Lung (tissue), 11 donors: ENCODE measurements at regions not wholly inside any gene's neighbourhood (a gene's known extent, or its start where the extent isn't known, plus 50 kb on each side); places are given as distances from the start of the nearest gene placed in this dataset.

ENCODE experiments used
- ATAC-seq: fragments of 200-7000 bp; cut with Tn5 transposase; one replicate; pipeline ENCODE4 v1.9.1; 2020; ENCODE audit warnings: moderate number of reproducible peaks; ENCODE audit not compliant: insufficient read depth, low FRiP score
- DNase-seq, 3 donors: peaks; one replicate each; pipeline ENCODE4 v3.0.0-alpha.2; 2013 to 2017
- H3K27ac ChIP-seq, 2 donors: one replicate each; pipeline ENCODE4 v1.5.1; 2013; ENCODE audit warnings: mild to moderate bottlenecking in 2 of 2, moderate library complexity in 2 of 2, control low read depth in 1 of 2, inconsistent platforms in 1 of 2, low read depth in 1 of 2, low read length in 1 of 2
- H3K27me3 ChIP-seq, 3 donors: one replicate each; pipeline ENCODE4 v1.5.1; 2013; ENCODE audit warnings: low read length in 2 of 3; ENCODE audit not compliant: control insufficient read depth in 3 of 3, insufficient read depth in 3 of 3
- H3K36me3 ChIP-seq, 4 donors: one replicate each; pipeline ENCODE4 v1.5.1; 2013; ENCODE audit warnings: low read length in 4 of 4, mild to moderate bottlenecking in 1 of 4, moderate library complexity in 1 of 4; ENCODE audit not compliant: control insufficient read depth in 4 of 4, insufficient read depth in 4 of 4
- H3K4me1 ChIP-seq, 5 donors: one replicate each; pipeline ENCODE4 v1.5.1; 2013; ENCODE audit warnings: low read length in 5 of 5, mild to moderate bottlenecking in 2 of 5, moderate library complexity in 1 of 5; ENCODE audit not compliant: control insufficient read depth in 5 of 5, insufficient read depth in 5 of 5
- H3K4me3 ChIP-seq: one replicate; pipeline ENCODE4 v1.5.1; 2013; ENCODE audit warnings: mild to moderate bottlenecking, control low read depth, moderate library complexity
- H3K9ac ChIP-seq, 2 donors: one replicate each; pipeline ENCODE4 v1.5.1; 2013; ENCODE audit warnings: low read length in 2 of 2, control low read depth in 1 of 2; ENCODE audit not compliant: insufficient read depth in 1 of 2
- H3K9me3 ChIP-seq, 4 donors: one replicate each; pipeline ENCODE4 v1.5.1; 2013; ENCODE audit warnings: low read length in 3 of 4, mild to moderate bottlenecking in 1 of 4, moderate library complexity in 1 of 4; ENCODE audit not compliant: control insufficient read depth in 4 of 4, insufficient read depth in 3 of 4
- CTCF ChIP-seq: IDR thresholded peaks from 2 replicates; pipeline ENCODE4 v1.5.1; 2012; ENCODE audit warnings: mild to moderate bottlenecking; ENCODE audit errors: control extremely low read depth, extremely low read depth
- WGBS, 2 donors: extraction: QIAGEN DNeasy Blood & Tissue Kit; methylation state at CpG; one replicate each; pipeline ENCODE4 v1.1.7; 2013; 5-methylcytosine and 5-hydroxymethylcytosine counted together
- donor health status: control.
- donor health status: control.
- donor health status: Bipolar disorder and iron deficiency.
- donor health status: healthy.
- donor health status: DM: yes; HTN: yes; CAD: no.

- no peak for DNase-seq
- WGBS, 2 donors: 82 to 88% methylated on average over 2 of the region's 2 CpGs
- no peak for TF ChIP-seq CTCF
- Histone ChIP-seq H3K9me3 (peaks cover 0 to 6% (median 1%) of the 10 kb centered on the region in 4 donors), H3K4me3 (no peak overlapping the region), H3K27me3 (no peaks in the 10 kb centered on the region), H3K27ac (no peak overlapping the region), H3K4me1 (no peaks in the 10 kb centered on the region), H3K9ac (no peak overlapping the region), H3K36me3 (no peaks in the 10 kb centered on the region)
- no peak for ATAC-seq
Observed at GRCh38 chr6:78551361-78551760, 316.0 kb upstream of the IRAK1BP1 start.

- Histone ChIP-seq H3K9ac (no peak overlapping the region), H3K4me1 (no peaks in the 10 kb centered on the region), H3K27ac (no peak overlapping the region), H3K36me3 (no peaks in the 10 kb centered on the region), H3K4me3 (no peak overlapping the region), H3K9me3 (peaks cover 0 to 6% (median 1%) of the 10 kb centered on the region in 4 donors), H3K27me3 (no peaks in the 10 kb centered on the region)
- WGBS, 2 donors: 91 to 92% methylated on average over 3 of the region's 3 CpGs
- ATAC-seq (no peak), DNase-seq (no peak)
- no peak for TF ChIP-seq CTCF
Observed at GRCh38 chr6:78552435-78552834, 314.9 kb upstream of the IRAK1BP1 start.

- Histone ChIP-seq H3K36me3 (no peaks in the 10 kb centered on the region), H3K4me3 (no peak overlapping the region), H3K9me3 (peaks cover 0 to 6% (median 1%) of the 10 kb centered on the region in 4 donors), H3K27ac (no peak overlapping the region), H3K27me3 (no peaks in the 10 kb centered on the region), H3K4me1 (no peaks in the 10 kb centered on the region), H3K9ac (no peak overlapping the region)
- DNase-seq (no peak), ATAC-seq (no peak)
- no peak for TF ChIP-seq CTCF
- WGBS, 2 donors: 68 to 85% methylated on average over 2 of the region's 2 CpGs
Observed at GRCh38 chr6:78554341-78554740, 313.0 kb upstream of the IRAK1BP1 start.

- WGBS, 2 donors: 69 to 82% methylated on average over 3 of the region's 3 CpGs
- Histone ChIP-seq H3K36me3 (no peaks in the 10 kb centered on the region), H3K4me3 (no peak overlapping the region), H3K9me3 (peaks cover 0 to 6% (median 1%) of the 10 kb centered on the region in 4 donors), H3K27ac (no peak overlapping the region), H3K9ac (no peak overlapping the region), H3K27me3 (no peaks in the 10 kb centered on the region), H3K4me1 (no peaks in the 10 kb centered on the region)
- no peak for TF ChIP-seq CTCF
- no peak for DNase-seq
- no peak for ATAC-seq
Observed at GRCh38 chr6:78559056-78559455, 308.3 kb upstream of the IRAK1BP1 start.
